Liver (tissue), 8 donors: ENCODE measurements at regions not wholly inside any gene's neighbourhood (a gene's known extent, or its start where the extent isn't known, plus 50 kb on each side); places are given as distances from the start of the nearest gene placed in this dataset.

ENCODE experiments used
- DNase-seq: peaks from one replicate; pipeline ENCODE4 v3.0.0-alpha.2; 2017; ENCODE audit warnings: low spot score
- H3K27ac ChIP-seq, 2 donors: one replicate each; pipeline ENCODE4 v1.7.0; 2013; ENCODE audit warnings: inconsistent platforms in 2 of 2, low read length in 2 of 2, control low read depth in 1 of 2, low read depth in 1 of 2, mild to moderate bottlenecking in 1 of 2
- H3K27me3 ChIP-seq, 4 donors: one replicate each; pipeline versions ENCODE4 v1.6.1 to v1.7.0; 2013; ENCODE audit warnings: low read length in 3 of 4, inconsistent platforms in 1 of 4, mild to moderate bottlenecking in 1 of 4, moderate library complexity in 1 of 4; ENCODE audit not compliant: control insufficient read depth in 4 of 4, insufficient read depth in 4 of 4
- H3K36me3 ChIP-seq, 4 donors: one replicate each; pipeline versions ENCODE4 v1.6.1 to v1.7.0; 2013; ENCODE audit warnings: low read length in 3 of 4, mild to moderate bottlenecking in 3 of 4, low read depth in 1 of 4, moderate library complexity in 1 of 4; ENCODE audit not compliant: control insufficient read depth in 4 of 4, insufficient read depth in 3 of 4
- H3K4me1 ChIP-seq, 4 donors: one replicate each; pipeline versions ENCODE4 v1.6.1 to v1.7.0; 2013; ENCODE audit warnings: low read length in 3 of 4, mild to moderate bottlenecking in 3 of 4, moderate library complexity in 1 of 4; ENCODE audit not compliant: control insufficient read depth in 4 of 4, insufficient read depth in 4 of 4
- H3K4me3 ChIP-seq, 3 donors: one replicate each; pipeline versions ENCODE4 v1.6.1 to v1.7.0; 2013; ENCODE audit warnings: low read length in 3 of 3, control low read depth in 1 of 3, low read depth in 1 of 3, mild to moderate bottlenecking in 1 of 3
- H3K9ac ChIP-seq, 2 donors: one replicate each; pipeline ENCODE4 v1.7.0; 2013; ENCODE audit warnings: low read length in 2 of 2, mild to moderate bottlenecking in 2 of 2, moderate library complexity in 2 of 2, control low read depth in 1 of 2, low read depth in 1 of 2
- H3K9me3 ChIP-seq, 4 donors: one replicate each; pipeline versions ENCODE4 v1.6.1 to v1.7.0; 2013; ENCODE audit warnings: low read length in 3 of 4; ENCODE audit not compliant: control insufficient read depth in 4 of 4
- ATF3 ChIP-seq: IDR thresholded peaks from 2 replicates; pipeline ENCODE4 v1.6.1; 2016; ENCODE audit warnings: antibody characterized with exemption
- CTCF ChIP-seq: fragments of 150-350 bp; IDR thresholded peaks from 2 replicates; pipeline ENCODE4 v1.5.1; 2017; ENCODE audit warnings: improper control_type of control experiment, low read depth, low read length; ENCODE audit not compliant: missing input control
- EGR1 ChIP-seq, 2 donors: IDR thresholded peaks; 2 replicates each; pipeline ENCODE4 v1.6.1; 2016 to 2018; ENCODE audit warnings: antibody characterized with exemption in 2 of 2, low read depth in 2 of 2
- FOXA1 ChIP-seq: IDR thresholded peaks from 2 replicates; pipeline ENCODE4 v1.6.1; 2016; ENCODE audit warnings: antibody characterized with exemption
- GABPA ChIP-seq, 2 donors: IDR thresholded peaks in 1 of 2; conservative IDR thresholded peaks in 1 of 2; 2 replicates each; pipeline ENCODE4 v1.6.1; 2016; ENCODE audit warnings: antibody characterized with exemption in 2 of 2, mild to moderate bottlenecking in 1 of 2, moderate library complexity in 1 of 2
- HNF4A ChIP-seq, 2 donors: conservative IDR thresholded peaks; 2 replicates each; pipeline ENCODE4 v1.6.1; 2016; ENCODE audit warnings: antibody characterized with exemption in 2 of 2, mild to moderate bottlenecking in 2 of 2
- HNF4G ChIP-seq: IDR thresholded peaks from 2 replicates; pipeline ENCODE4 v1.6.1; 2016; ENCODE audit warnings: antibody characterized with exemption
- JUND ChIP-seq, 2 donors: IDR thresholded peaks; 2 replicates each; pipeline ENCODE4 v1.6.1; 2016; ENCODE audit warnings: antibody characterized with exemption in 2 of 2
- MAX ChIP-seq: IDR thresholded peaks from 2 replicates; pipeline ENCODE4 v1.6.1; 2016; ENCODE audit warnings: antibody characterized with exemption
- NR2F2 ChIP-seq: IDR thresholded peaks from 2 replicates; pipeline ENCODE4 v1.6.1; 2016; ENCODE audit warnings: antibody characterized with exemption
- RAD21 ChIP-seq, 2 donors: IDR thresholded peaks; 2 replicates each; pipeline ENCODE4 v1.6.1; 2016; ENCODE audit warnings: antibody characterized with exemption in 2 of 2, mild to moderate bottlenecking in 2 of 2
- REST ChIP-seq: IDR thresholded peaks from 2 replicates; pipeline ENCODE4 v1.6.1; 2016; ENCODE audit warnings: antibody characterized with exemption, mild to moderate bottlenecking
- SP1 ChIP-seq: IDR thresholded peaks from 2 replicates; pipeline ENCODE4 v1.6.1; 2018; ENCODE audit warnings: antibody characterized with exemption, mild to moderate bottlenecking
- TAF1 ChIP-seq: conservative IDR thresholded peaks from 2 replicates; pipeline ENCODE4 v1.6.1; 2016; ENCODE audit warnings: antibody characterized with exemption, mild to moderate bottlenecking
- YY1 ChIP-seq: IDR thresholded peaks from 2 replicates; pipeline ENCODE4 v1.6.1; 2016; ENCODE audit warnings: antibody characterized with exemption, mild to moderate bottlenecking
- WGBS: extraction: QIAGEN DNeasy Blood & Tissue Kit; methylation state at CpG from one replicate; pipeline ENCODE4 v1.1.7; 2013; 5-methylcytosine and 5-hydroxymethylcytosine counted together
- donor health status: healthy.
- donor health status: healthy.
- donor health status: healthy.
- donor health status: healthy.
- donor health status: healthy.

GRCh38 chr3:25099666-25100065 lies 328.4 kb upstream of the RARB start:
- 83% methylated on average over 9 of the region's 9 CpGs for WGBS
- no peak overlapping the region for H3K27ac ChIP-seq
- H3K4me1 ChIP-seq = no peaks in the 10 kb centered on the region
- no peak overlapping the region for H3K4me3 ChIP-seq
- H3K9ac ChIP-seq = no peak overlapping the region
- TF ChIP-seq JUND (IDR thresholded peaks at IDR 0.05) (no peak), HNF4A (conservative IDR thresholded peaks at IDR 0.05) (no peak), NR2F2 (no peak), REST (no peak), FOXA1 (no peak), HNF4G (no peak), CTCF (no peak), SP1 (no peak), RAD21 (IDR thresholded peaks at IDR 0.05) (no peak), ATF3 (no peak), EGR1 (IDR thresholded peaks at IDR 0.05; ENCODE audit: low read depth in 2 of 2) (no peak), YY1 (no peak), MAX (no peak), TAF1 (no peak)
- no peaks in the 10 kb centered on the region for H3K36me3 ChIP-seq
- no peaks in the 10 kb centered on the region for H3K9me3 ChIP-seq
- DNase-seq = no peak
- no peaks in the 10 kb centered on the region for H3K27me3 ChIP-seq

GRCh38 chr3:25103391-25103790 lies 324.7 kb upstream of the RARB start:
- no peak for DNase-seq
- Histone ChIP-seq H3K9me3 (no peaks in the 10 kb centered on the region), H3K36me3 (no peaks in the 10 kb centered on the region), H3K27ac (no peak overlapping the region), H3K4me1 (no peaks in the 10 kb centered on the region), H3K27me3 (no peaks in the 10 kb centered on the region), H3K9ac (no peak overlapping the region), H3K4me3 (no peak overlapping the region)
- WGBS = 81% methylated on average over 3 of the region's 3 CpGs
- TF ChIP-seq YY1 = no peak
- no peak for TF ChIP-seq TAF1
- no peak for TF ChIP-seq HNF4A (conservative IDR thresholded peaks at IDR 0.05)
- TF ChIP-seq GABPA (IDR thresholded peaks at IDR 0.05 in 1 of 2, conservative IDR thresholded peaks at IDR 0.05 in 1 of 2) = no peak
- no peak for TF ChIP-seq MAX
